ENCODE measurements at regions not wholly inside any gene's neighbourhood (a gene's known extent, or its start where the extent isn't known, plus 50 kb on each side); places are given as distances from the start of the nearest gene placed in this dataset.

GRCh38 chr15:37518436-37518835, 416.0 kb upstream of the TMCO5A start:
- Histone ChIP-seq H3K4me1 (ENCODE audit: insufficient read depth, low read length) (no peaks in the 10 kb centered on the region), H3K27me3 (ENCODE audit: insufficient read depth, low read length) (no peaks in the 10 kb centered on the region), H3K27ac (ENCODE audit: low read depth, low read length) (no peak overlapping the region), H3K36me3 (ENCODE audit: insufficient read depth, low read length) (no peaks in the 10 kb centered on the region), H3K9me3 (ENCODE audit: insufficient read depth, low read depth, low read length) (no peaks in the 10 kb centered on the region), H3K4me3 (ENCODE audit: low read length) (no peak overlapping the region), H3K9ac (ENCODE audit: low read depth, low read length) (no peak overlapping the region)
- 100% methylated on average over 1 of the region's 1 CpG for WGBS

DNA sequence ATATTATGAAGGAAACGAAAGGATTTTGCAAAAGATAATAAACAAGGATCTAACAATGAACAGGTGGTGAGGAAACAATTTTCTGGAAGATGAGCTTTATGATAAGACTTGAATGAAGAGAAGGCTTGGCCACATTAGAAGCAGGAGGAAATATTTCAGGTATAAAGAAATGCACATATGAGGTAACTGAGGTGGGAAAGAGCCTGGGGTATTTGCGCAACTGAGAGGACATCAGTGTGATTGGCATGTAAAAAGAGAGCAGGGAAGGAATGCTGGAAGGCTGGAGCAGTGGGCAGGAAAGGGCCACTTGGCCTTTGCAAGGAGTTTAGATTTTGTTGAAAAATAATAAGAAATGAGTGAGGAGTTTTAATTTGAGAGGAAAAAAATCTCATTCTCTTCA, 414.4 kb upstream of the TMCO5A start:
- 96% methylated on average over 2 of the region's 2 CpGs for WGBS
- Histone ChIP-seq H3K36me3 (ENCODE audit: insufficient read depth, low read length) (no peaks in the 10 kb centered on the region), H3K4me3 (ENCODE audit: low read length) (no peak overlapping the region), H3K27ac (ENCODE audit: low read depth, low read length) (no peak overlapping the region), H3K27me3 (ENCODE audit: insufficient read depth, low read length) (no peaks in the 10 kb centered on the region), H3K9me3 (ENCODE audit: insufficient read depth, low read depth, low read length) (no peaks in the 10 kb centered on the region), H3K9ac (ENCODE audit: low read depth, low read length) (no peak overlapping the region), H3K4me1 (ENCODE audit: insufficient read depth, low read length) (no peaks in the 10 kb centered on the region)

GRCh38 chr15:37520882-37521281, 413.6 kb upstream of the TMCO5A start:
- Histone ChIP-seq H3K36me3 (ENCODE audit: insufficient read depth, low read length) (no peaks in the 10 kb centered on the region), H3K27ac (ENCODE audit: low read depth, low read length) (no peak overlapping the region), H3K4me1 (ENCODE audit: insufficient read depth, low read length) (no peaks in the 10 kb centered on the region), H3K27me3 (ENCODE audit: insufficient read depth, low read length) (no peaks in the 10 kb centered on the region), H3K9ac (ENCODE audit: low read depth, low read length) (no peak overlapping the region), H3K9me3 (ENCODE audit: insufficient read depth, low read depth, low read length) (no peaks in the 10 kb centered on the region), H3K4me3 (ENCODE audit: low read length) (no peak overlapping the region)
- WGBS, result 94% methylated on average over 1 of the region's 1 CpG

DNA sequence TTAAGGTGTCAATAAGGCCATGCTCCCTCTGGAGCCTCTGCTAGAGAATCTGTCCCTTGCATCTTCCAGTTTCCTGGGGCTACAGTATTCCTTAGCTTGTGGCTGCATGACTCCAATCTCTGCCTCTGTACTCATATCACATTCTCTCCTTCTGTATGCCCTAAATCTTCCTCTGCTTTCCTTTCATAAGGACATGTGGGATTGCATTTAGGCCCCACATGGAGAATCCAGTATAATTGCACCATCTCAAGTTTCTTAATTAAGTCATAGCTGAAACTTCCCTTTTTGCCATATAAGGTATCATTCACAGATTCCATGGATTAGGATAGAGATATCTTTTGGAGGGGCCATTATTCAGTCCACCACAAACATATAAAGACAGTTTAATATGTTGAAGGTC, 409.8 kb upstream of the TMCO5A start:
- no peaks in the 10 kb centered on the region for H3K27me3 ChIP-seq (ENCODE audit: insufficient read depth, low read length)
- H3K36me3 ChIP-seq (ENCODE audit: insufficient read depth, low read length), result no peaks in the 10 kb centered on the region
- no peak overlapping the region for H3K4me3 ChIP-seq (ENCODE audit: low read length)
- no peaks in the 10 kb centered on the region for H3K9me3 ChIP-seq (ENCODE audit: insufficient read depth, low read depth, low read length)
- H3K4me1 ChIP-seq (ENCODE audit: insufficient read depth, low read length), result no peaks in the 10 kb centered on the region
- no peak overlapping the region for H3K27ac ChIP-seq (ENCODE audit: low read depth, low read length)
- H3K9ac ChIP-seq (ENCODE audit: low read depth, low read length), result no peak overlapping the region

DNA sequence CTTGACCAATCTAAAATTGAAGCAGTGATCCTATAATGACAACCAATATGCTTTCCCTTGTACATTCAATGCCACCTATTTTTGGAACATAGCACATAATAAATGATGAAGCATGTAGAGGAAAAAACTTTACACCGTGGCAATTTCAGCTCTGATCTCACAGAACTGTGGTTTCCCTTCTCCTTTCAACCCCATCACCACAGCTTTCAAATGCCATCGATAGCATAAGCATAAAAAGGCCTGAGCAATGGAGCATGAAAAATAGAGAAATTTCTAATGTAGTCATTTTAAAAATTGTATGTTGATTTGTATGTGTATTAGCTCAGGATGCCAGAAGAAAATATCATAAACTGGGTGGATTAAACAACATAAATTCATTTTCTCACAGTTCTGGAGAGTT, 406.0 kb upstream of the TMCO5A start:
- H3K36me3 ChIP-seq (ENCODE audit: insufficient read depth, low read length), result no peaks in the 10 kb centered on the region
- WGBS, result 100% methylated on average over 1 of the region's 2 CpGs
- no peaks in the 10 kb centered on the region for H3K9me3 ChIP-seq (ENCODE audit: insufficient read depth, low read depth, low read length)
- no peak overlapping the region for H3K27ac ChIP-seq (ENCODE audit: low read depth, low read length)
- H3K4me1 ChIP-seq (ENCODE audit: insufficient read depth, low read length), result no peaks in the 10 kb centered on the region
- no peaks in the 10 kb centered on the region for H3K27me3 ChIP-seq (ENCODE audit: insufficient read depth, low read length)
- H3K4me3 ChIP-seq (ENCODE audit: low read length), result no peak overlapping the region
- no peak overlapping the region for H3K9ac ChIP-seq (ENCODE audit: low read depth, low read length)

DNA sequence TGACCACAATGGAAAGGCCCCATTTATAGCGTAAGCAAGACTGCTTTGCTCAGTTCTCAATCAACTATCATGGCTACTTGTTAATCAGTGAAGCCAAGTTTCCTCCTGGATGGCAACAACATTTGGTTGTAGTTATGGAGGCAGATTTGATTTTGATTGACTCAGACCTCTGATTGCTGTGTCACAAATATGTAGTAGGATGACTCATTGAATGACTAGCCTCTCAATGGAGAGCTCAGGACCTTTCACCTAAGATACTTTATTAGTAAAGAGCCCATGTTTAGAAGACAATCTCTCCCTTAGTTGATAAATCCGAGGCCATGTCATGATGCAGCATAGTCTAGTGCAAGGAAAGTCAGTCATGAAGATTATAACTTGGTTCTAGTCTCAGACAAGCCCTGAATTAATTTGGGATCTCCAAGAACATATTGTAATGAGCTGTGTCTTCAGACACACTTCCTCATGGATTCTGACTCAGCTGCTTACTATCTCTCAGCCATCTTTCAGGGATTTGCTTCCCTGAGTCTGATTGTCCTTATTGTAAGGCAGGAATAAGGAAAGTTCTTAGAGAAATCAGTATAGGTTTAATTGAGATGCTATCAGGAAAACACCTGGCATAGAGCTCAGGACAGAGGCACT, 397.4 kb upstream of the TMCO5A start:
- no peaks in the 10 kb centered on the region for H3K27me3 ChIP-seq (ENCODE audit: insufficient read depth, low read length)
- H3K27ac ChIP-seq (ENCODE audit: low read depth, low read length), result no peak overlapping the region
- H3K4me1 ChIP-seq (ENCODE audit: insufficient read depth, low read length), result no peaks in the 10 kb centered on the region
- no peak overlapping the region for H3K9ac ChIP-seq (ENCODE audit: low read depth, low read length)
- H3K9me3 ChIP-seq (ENCODE audit: insufficient read depth, low read depth, low read length), result no peaks in the 10 kb centered on the region
- no peaks in the 10 kb centered on the region for H3K36me3 ChIP-seq (ENCODE audit: insufficient read depth, low read length)
- WGBS, result 87% methylated on average over 2 of the region's 2 CpGs
- no peak overlapping the region for H3K4me3 ChIP-seq (ENCODE audit: low read length)

DNA sequence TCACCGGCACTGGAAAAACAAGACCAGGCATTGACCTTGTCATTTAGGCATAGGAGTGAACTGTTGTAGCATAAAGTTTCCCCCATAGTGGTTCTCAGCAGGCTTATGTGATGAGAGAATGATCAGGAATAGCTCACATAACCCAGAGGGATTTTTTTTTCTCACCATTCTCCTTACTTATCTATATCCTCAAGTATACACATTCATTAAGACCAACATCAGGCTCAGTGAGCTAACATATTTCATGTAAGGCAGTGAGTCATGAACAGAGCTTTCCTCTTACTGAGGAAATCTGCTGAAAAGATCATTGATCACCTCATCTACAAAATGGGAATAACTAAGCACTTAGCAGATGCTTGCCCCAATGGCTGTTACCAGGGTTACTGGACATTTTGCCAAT, 396.6 kb upstream of the TMCO5A start:
- H3K36me3 ChIP-seq (ENCODE audit: insufficient read depth, low read length), result no peaks in the 10 kb centered on the region
- H3K4me3 ChIP-seq (ENCODE audit: low read length), result no peak overlapping the region
- 73% methylated on average over 1 of the region's 1 CpG for WGBS
- H3K9me3 ChIP-seq (ENCODE audit: insufficient read depth, low read depth, low read length), result no peaks in the 10 kb centered on the region
- no peak overlapping the region for H3K9ac ChIP-seq (ENCODE audit: low read depth, low read length)
- H3K4me1 ChIP-seq (ENCODE audit: insufficient read depth, low read length), result no peaks in the 10 kb centered on the region
- no peaks in the 10 kb centered on the region for H3K27me3 ChIP-seq (ENCODE audit: insufficient read depth, low read length)
- H3K27ac ChIP-seq (ENCODE audit: low read depth, low read length), result no peak overlapping the region

DNA sequence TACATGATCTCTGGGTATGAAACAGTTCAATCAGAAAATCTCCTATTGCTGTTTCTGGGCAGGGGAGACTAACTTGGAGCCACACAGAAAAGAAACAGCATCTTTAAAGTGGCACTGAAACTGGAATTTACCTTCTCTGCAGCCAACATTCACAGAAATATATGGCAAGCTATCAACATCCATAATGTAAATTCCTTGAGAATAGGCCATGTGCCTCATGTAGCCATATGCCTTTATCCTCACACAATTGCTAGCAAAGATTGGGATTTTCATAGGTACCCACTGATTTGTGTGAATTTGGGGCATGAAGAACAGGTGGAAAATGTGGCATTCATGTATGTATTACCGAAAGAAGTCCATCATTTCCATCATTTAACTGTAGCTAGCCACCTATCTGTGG, 386.3 kb upstream of the TMCO5A start:
- Histone ChIP-seq H3K9ac (ENCODE audit: low read depth, low read length) (no peak overlapping the region), H3K27ac (ENCODE audit: low read depth, low read length) (no peak overlapping the region), H3K36me3 (ENCODE audit: insufficient read depth, low read length) (no peaks in the 10 kb centered on the region), H3K4me1 (ENCODE audit: insufficient read depth, low read length) (no peaks in the 10 kb centered on the region), H3K9me3 (ENCODE audit: insufficient read depth, low read depth, low read length) (0 out of 2 replicates have a peak, but pooled peaks cover 5% of the 10 kb centered on the region), H3K27me3 (ENCODE audit: insufficient read depth, low read length) (no peaks in the 10 kb centered on the region), H3K4me3 (ENCODE audit: low read length) (no peak overlapping the region)
- no CpG with 5 or more reads among the region's 1 CpG for WGBS

DNA sequence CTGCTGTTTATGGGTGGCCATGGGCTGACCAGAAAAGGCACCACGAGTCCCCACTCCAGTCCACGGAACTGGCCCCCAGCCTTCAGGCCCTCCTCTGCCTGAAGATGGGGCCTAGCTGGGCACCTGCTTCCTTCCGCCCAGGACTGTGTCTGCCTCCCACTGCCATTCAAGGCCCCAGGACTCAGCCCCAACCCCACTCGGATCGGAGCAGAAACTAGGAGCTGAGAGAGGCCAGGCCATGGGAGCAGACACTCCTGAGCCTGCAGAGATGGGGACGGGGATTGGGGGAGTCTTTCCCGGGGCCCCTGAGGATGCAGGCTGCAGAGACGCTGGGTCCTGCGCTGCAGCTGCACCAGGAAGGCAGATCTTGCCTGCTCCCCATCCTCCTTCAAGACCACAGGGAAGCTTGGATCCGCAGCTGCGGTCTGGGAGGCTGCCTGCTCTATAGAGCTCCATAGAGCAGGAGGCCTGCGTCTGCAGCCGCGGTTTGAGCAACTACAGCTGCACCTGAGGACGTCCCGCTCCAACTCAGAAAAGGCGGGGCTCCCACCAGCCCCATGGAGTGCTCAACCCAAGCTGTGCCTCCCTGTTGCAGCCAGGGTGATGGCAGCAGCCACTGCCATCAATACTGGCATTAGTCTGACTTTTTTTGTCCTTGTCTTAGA, 383.9 kb upstream of the TMCO5A start:
- Histone ChIP-seq H3K27ac (ENCODE audit: low read depth, low read length) (no peak overlapping the region), H3K4me3 (ENCODE audit: low read length) (no peak overlapping the region), H3K4me1 (ENCODE audit: insufficient read depth, low read length) (no peaks in the 10 kb centered on the region), H3K27me3 (ENCODE audit: insufficient read depth, low read length) (no peaks in the 10 kb centered on the region), H3K9ac (ENCODE audit: low read depth, low read length) (no peak overlapping the region), H3K36me3 (ENCODE audit: insufficient read depth, low read length) (no peaks in the 10 kb centered on the region), H3K9me3 (ENCODE audit: insufficient read depth, low read depth, low read length) (0 out of 2 replicates have a peak, but pooled peaks cover 8% of the 10 kb centered on the region)
- WGBS, result 85% methylated on average over 17 of the region's 17 CpGs

GRCh38 chr15:37572401-37572800, 362.0 kb upstream of the TMCO5A start:
- Histone ChIP-seq H3K36me3 (ENCODE audit: insufficient read depth, low read length) (no peaks in the 10 kb centered on the region), H3K27ac (ENCODE audit: low read depth, low read length) (no peak overlapping the region), H3K27me3 (ENCODE audit: insufficient read depth, low read length) (no peaks in the 10 kb centered on the region), H3K9ac (ENCODE audit: low read depth, low read length) (no peak overlapping the region), H3K4me1 (ENCODE audit: insufficient read depth, low read length) (no peaks in the 10 kb centered on the region), H3K4me3 (ENCODE audit: low read length) (no peak overlapping the region), H3K9me3 (ENCODE audit: insufficient read depth, low read depth, low read length) (no peaks in the 10 kb centered on the region)
- 29% methylated on average over 1 of the region's 2 CpGs for WGBS

GRCh38 chr15:37574985-37575384, 359.5 kb upstream of the TMCO5A start:
- H3K36me3 ChIP-seq (ENCODE audit: insufficient read depth, low read length), result no peaks in the 10 kb centered on the region
- H3K9ac ChIP-seq (ENCODE audit: low read depth, low read length), result no peak overlapping the region
- H3K27ac ChIP-seq (ENCODE audit: low read depth, low read length), result no peak overlapping the region
- H3K27me3 ChIP-seq (ENCODE audit: insufficient read depth, low read length), result no peaks in the 10 kb centered on the region
- H3K9me3 ChIP-seq (ENCODE audit: insufficient read depth, low read depth, low read length), result no peaks in the 10 kb centered on the region
- WGBS, result 95% methylated on average over 3 of the region's 3 CpGs
- no peaks in the 10 kb centered on the region for H3K4me1 ChIP-seq (ENCODE audit: insufficient read depth, low read length)
- no peak overlapping the region for H3K4me3 ChIP-seq (ENCODE audit: low read length)

- Histone ChIP-seq H3K27me3 (ENCODE audit: insufficient read depth, low read length) (no peaks in the 10 kb centered on the region), H3K9ac (ENCODE audit: low read depth, low read length) (no peak overlapping the region), H3K4me3 (ENCODE audit: low read length) (no peak overlapping the region), H3K4me1 (ENCODE audit: insufficient read depth, low read length) (no peaks in the 10 kb centered on the region), H3K9me3 (ENCODE audit: insufficient read depth, low read depth, low read length) (peaks cover 6% of the 10 kb centered on the region), H3K27ac (ENCODE audit: low read depth, low read length) (no peak overlapping the region), H3K36me3 (ENCODE audit: insufficient read depth, low read length) (no peaks in the 10 kb centered on the region)
- WGBS, result 86% methylated on average over 2 of the region's 2 CpGs
Observed at GRCh38 chr15:37576952-37577351, 357.5 kb upstream of the TMCO5A start.
